RWPE2 (cell line): ENCODE measurements at regions not wholly inside any gene's neighbourhood (a gene's known extent, or its start where the extent isn't known, plus 50 kb on each side); places are given as distances from the start of the nearest gene placed in this dataset.
"Not testable (repeated sequence)": the region's sequence is repeated elsewhere in the genome, so short reads cannot be mapped to it uniquely, and the experiment has no call there.

Source experiments
- ATAC-seq: fragments of 200-7000 bp; cut with Tn5 transposase; 3 replicates; pipeline ENCODE4 v1.9.1; 2021; ENCODE audit warnings: low read depth
- DNase-seq: peaks from one replicate; pipeline ENCODE4 v3.0.0-alpha.2; 2020; ENCODE audit warnings: low spot score
- H3K27ac ChIP-seq: fragments of 450-650 bp; 2 replicates; pipeline ENCODE4 v1.5.1; 2017; ENCODE audit warnings: mild to moderate bottlenecking; ENCODE audit not compliant: poor library complexity, severe bottlenecking
- H3K27me3 ChIP-seq: fragments of 250-450 bp; sonication (Bioruptor Pico); 2 replicates; pipeline ENCODE4 v1.5.1; 2021; ENCODE audit warnings: mild to moderate bottlenecking, moderate library complexity; ENCODE audit not compliant: insufficient read depth, poor library complexity, severe bottlenecking
- H3K36me3 ChIP-seq: fragments of 250-450 bp; sonication (Bioruptor Pico); 2 replicates; pipeline ENCODE4 v1.5.1; 2020; ENCODE audit warnings: low read depth, mild to moderate bottlenecking, moderate library complexity
- H3K4me1 ChIP-seq: fragments of 250-450 bp; sonication (Bioruptor Pico); 2 replicates; pipeline ENCODE4 v1.5.1; 2021; ENCODE audit warnings: mild to moderate bottlenecking, moderate library complexity; ENCODE audit not compliant: insufficient read depth, poor library complexity, severe bottlenecking
- H3K4me3 ChIP-seq: fragments of 250-450 bp; sonication (Bioruptor Pico); 2 replicates; pipeline ENCODE4 v1.5.1; 2021; ENCODE audit warnings: mild to moderate bottlenecking, moderate library complexity; ENCODE audit not compliant: severe bottlenecking
- H3K9me3 ChIP-seq: fragments of 250-450 bp; sonication (Bioruptor Pico); 2 replicates; pipeline ENCODE4 v1.5.1; 2021; ENCODE audit warnings: mild to moderate bottlenecking, moderate library complexity; ENCODE audit not compliant: severe bottlenecking
- CTCF ChIP-seq: fragments of 450-650 bp; IDR thresholded peaks from one replicate; pipeline ENCODE4 v1.5.1; 2017; ENCODE audit warnings: mild to moderate bottlenecking, moderate library complexity; ENCODE audit not compliant: poor library complexity, severe bottlenecking

- no peaks in the 10 kb centered on the region for H3K27me3 ChIP-seq
- H3K9me3 ChIP-seq = no peaks in the 10 kb centered on the region
- no peak overlapping the region for H3K27ac ChIP-seq
- ATAC-seq (no peak), DNase-seq (no peak)
- H3K36me3 ChIP-seq = no peaks in the 10 kb centered on the region
- no peaks in the 10 kb centered on the region for H3K4me1 ChIP-seq
- no peak for TF ChIP-seq CTCF
- H3K4me3 ChIP-seq = no peak overlapping the region
These were observed 451.4 kb upstream of the PDE3A start for GRCh38 chr12:19916974-19917373.

GRCh38 chr12:19921716-19922115 is 446.6 kb upstream of the PDE3A start:
- H3K4me1 ChIP-seq, H3K27me3 ChIP-seq, DNase-seq, ATAC-seq, H3K9me3 ChIP-seq, H3K4me3 ChIP-seq, H3K36me3 ChIP-seq, H3K27ac ChIP-seq: not testable (repeated sequence)

GRCh38 chr12:19922717-19923116 is 445.6 kb upstream of the PDE3A start:
- no peaks in the 10 kb centered on the region for H3K9me3 ChIP-seq
- H3K4me1 ChIP-seq = no peaks in the 10 kb centered on the region
- H3K36me3 ChIP-seq = no peaks in the 10 kb centered on the region
- ATAC-seq (no peak), DNase-seq (no peak)
- no peak overlapping the region for H3K4me3 ChIP-seq
- no peak for TF ChIP-seq CTCF
- H3K27me3 ChIP-seq = no peaks in the 10 kb centered on the region
- no peak overlapping the region for H3K27ac ChIP-seq

GRCh38 chr12:19924360-19924759 is 444.0 kb upstream of the PDE3A start:
- no peaks in the 10 kb centered on the region for H3K36me3 ChIP-seq
- no peaks in the 10 kb centered on the region for H3K4me1 ChIP-seq
- DNase-seq = no peak
- H3K27ac ChIP-seq = no peak overlapping the region
- H3K27me3 ChIP-seq = no peaks in the 10 kb centered on the region
- no peak for ATAC-seq
- no peak overlapping the region for H3K4me3 ChIP-seq
- TF ChIP-seq CTCF = no peak
- no peaks in the 10 kb centered on the region for H3K9me3 ChIP-seq

- Histone ChIP-seq H3K4me3 (no peak overlapping the region), H3K36me3 (no peaks in the 10 kb centered on the region), H3K27me3 (no peaks in the 10 kb centered on the region), H3K27ac (no peak overlapping the region), H3K9me3 (no peaks in the 10 kb centered on the region), H3K4me1 (no peaks in the 10 kb centered on the region)
- ATAC-seq (no peak), DNase-seq (no peak)
- TF ChIP-seq CTCF = no peak
These were observed 442.5 kb upstream of the PDE3A start for GRCh38 chr12:19925841-19926240.
